Common myeloid progenitor, CD34-positive (primary cell): ENCODE measurements at regions not wholly inside any gene's neighbourhood (a gene's known extent, or its start where the extent isn't known, plus 50 kb on each side); places are given as distances from the start of the nearest gene placed in this dataset.

ENCODE experiments used
- CTCF ChIA-PET: fragments of 350-600 bp; sonication (Branson Sonifier 250); formaldehyde crosslinking; loops from one replicate; lab custom pipeline; 2021; ENCODE audit warnings: antibody characterized with exemption; lab: Charles Lee
- POLR2A ChIA-PET: fragments of 350-600 bp; sonication (Branson Sonifier 250); formaldehyde crosslinking; loops from one replicate; lab custom pipeline; 2021; ENCODE audit warnings: antibody characterized with exemption; lab: Charles Lee
- DNase-seq, 3 donors: peaks; one replicate each; pipeline versions ENCODE4 v3.0.0 to v3.0.0-alpha.2; 2013
- H3K27ac ChIP-seq, 2 experiments: 1 replicate in 1 of 2; 2 replicates in 1 of 2; pipeline ENCODE4 v1.7.0; 2013; ENCODE audit warnings: inconsistent platforms in 2 of 2, low read length in 2 of 2, mild to moderate bottlenecking in 2 of 2, low read depth in 1 of 2, moderate library complexity in 1 of 2; ENCODE audit not compliant: severe bottlenecking in 2 of 2, insufficient read depth in 1 of 2, poor library complexity in 1 of 2
- H3K27me3 ChIP-seq, 5 experiments: replicated peaks in 2 of 5; 1 replicate in 3 of 5; 2 replicates in 2 of 5; pipeline versions ENCODE4 v1.6.1 to v1.7.0; 2013; ENCODE audit warnings: low read length in 4 of 5, mild to moderate bottlenecking in 2 of 5, moderate library complexity in 2 of 5, inconsistent platforms in 1 of 5; ENCODE audit not compliant: insufficient read depth in 5 of 5, control insufficient read depth in 4 of 5
- H3K36me3 ChIP-seq, 4 experiments: 1 replicate in 2 of 4; 2 replicates in 2 of 4; pipeline versions ENCODE4 v1.6.1 to v1.7.0; 2013; ENCODE audit warnings: low read length in 3 of 4, control low read depth in 1 of 4, mild to moderate bottlenecking in 1 of 4; ENCODE audit not compliant: control insufficient read depth in 4 of 4, insufficient read depth in 4 of 4
- H3K4me1 ChIP-seq, 4 experiments: 1 replicate in 3 of 4; 2 replicates in 1 of 4; pipeline versions ENCODE4 v1.6.1 to v1.7.1; 2013; ENCODE audit warnings: low read length in 3 of 4, mild to moderate bottlenecking in 3 of 4, control low read depth in 1 of 4, inconsistent platforms in 1 of 4, moderate library complexity in 1 of 4; ENCODE audit not compliant: control insufficient read depth in 4 of 4, insufficient read depth in 4 of 4; ENCODE audit errors: control extremely low read depth in 1 of 4
- H3K4me3 ChIP-seq, 7 experiments: 1 replicate in 4 of 7; 2 replicates in 3 of 7; pipeline versions ENCODE4 v1.5.1 to v1.7.0; 2013; ENCODE audit warnings: mild to moderate bottlenecking in 7 of 7, low read length in 6 of 7, moderate library complexity in 6 of 7, inconsistent platforms in 2 of 7, low read depth in 2 of 7, control low read depth in 1 of 7; ENCODE audit not compliant: insufficient read depth in 4 of 7, control insufficient read depth in 1 of 7; ENCODE audit errors: extremely low read depth in 1 of 7
- H3K9me3 ChIP-seq, 5 experiments: 1 replicate in 4 of 5; 2 replicates in 1 of 5; pipeline versions ENCODE4 v1.6.1 to v1.7.1; 2013; ENCODE audit warnings: low read length in 4 of 5, mild to moderate bottlenecking in 2 of 5, inconsistent platforms in 1 of 5, low read depth in 1 of 5, moderate library complexity in 1 of 5; ENCODE audit not compliant: control insufficient read depth in 4 of 5, insufficient read depth in 2 of 5; ENCODE audit errors: control extremely low read depth in 1 of 5
- WGBS: methylation state at CpG from one replicate; pipeline ENCODE4 v1.1.5; 2013; ENCODE audit not compliant: insufficient coverage; 5-methylcytosine and 5-hydroxymethylcytosine counted together

DNA sequence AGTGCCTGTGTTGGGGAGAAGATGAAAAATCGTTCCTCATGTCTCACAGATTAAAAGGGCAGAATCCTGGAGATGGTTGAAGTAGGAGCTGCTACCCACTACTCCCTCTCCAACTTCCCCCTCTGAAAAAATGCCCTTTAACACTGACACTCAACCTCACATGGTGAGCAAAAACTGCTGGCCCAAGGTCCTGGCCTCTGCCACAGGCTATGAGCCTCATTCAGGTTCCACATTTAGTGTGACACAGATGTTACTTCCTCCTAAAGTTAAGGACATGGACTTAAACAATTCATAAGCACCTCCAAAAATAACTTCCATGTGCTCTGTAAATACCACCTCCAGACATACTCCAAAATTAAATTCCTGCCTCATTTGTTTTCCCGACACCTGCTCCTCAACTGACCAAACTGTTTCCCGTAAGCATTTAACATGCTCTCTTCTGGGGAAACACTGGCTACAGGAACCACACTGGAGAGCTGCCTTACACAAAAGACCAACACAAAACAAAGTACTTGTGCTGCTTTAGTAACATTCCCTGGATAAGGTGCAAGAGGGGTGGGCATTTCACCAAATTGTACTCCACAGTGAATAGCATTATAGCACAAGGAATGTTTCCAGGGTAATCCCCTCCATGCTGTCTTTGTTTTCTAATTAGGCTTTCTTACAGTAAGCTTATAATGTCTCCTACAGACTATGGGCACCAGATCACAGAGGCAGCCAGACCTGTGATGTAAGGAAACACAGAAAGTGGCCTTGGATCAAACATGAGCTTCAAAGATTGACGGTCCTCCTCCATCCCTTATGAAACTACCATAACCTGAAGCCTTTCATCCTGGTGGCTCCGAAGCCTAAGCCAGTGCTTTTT, 57.0 kb downstream of the PHLDA1 start:
- POLR2A ChIA-PET, result no interaction called here

DNA sequence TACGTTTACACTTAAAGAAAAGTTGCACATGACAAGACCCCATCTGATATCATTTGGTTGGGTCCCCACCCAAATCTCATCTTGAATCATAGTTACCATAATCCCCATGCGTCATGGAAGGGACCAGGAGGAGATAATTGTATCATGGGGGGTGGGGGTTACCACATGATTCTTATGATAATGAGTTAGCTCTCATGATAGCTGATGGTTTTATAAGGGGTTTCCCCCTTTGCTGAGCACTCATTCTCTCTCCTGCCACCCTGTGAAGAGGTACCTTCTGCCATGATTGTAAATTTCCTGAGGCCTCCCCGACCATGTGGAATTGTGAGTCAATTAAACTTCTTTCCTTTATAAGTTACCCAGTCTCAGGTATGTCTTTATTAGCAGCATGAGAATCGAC, 60.3 kb downstream of the PHLDA1 start:
- DNase-seq, result no peak
- 95% methylated on average over 3 of the region's 4 CpGs for WGBS
- H3K4me3 ChIP-seq, result no peak overlapping the region
- ChIA-PET POLR2A (no interaction called here), CTCF (interaction anchor here (1.4 kb wide), 1 partner anchor 9 kb away, joined by 3 read pairs; no protein-coding TSS in a partner anchor)
- no peak overlapping the region for H3K27ac ChIP-seq
- H3K36me3 ChIP-seq, result no peaks in the 10 kb centered on the region
- H3K4me1 ChIP-seq, result peaks cover 0 to 11% (median 0%) of the 10 kb centered on the region in 4 experiments
- H3K27me3 ChIP-seq, result peaks cover 0 to 9% (median 0%) of the 10 kb centered on the region in 5 experiments
- H3K9me3 ChIP-seq, result no peaks in the 10 kb centered on the region

More for the DNA sequence above, 57.0 kb downstream of the PHLDA1 start:
- Histone ChIP-seq H3K4me1 (peaks cover 0 to 22% (median 4%) of the 10 kb centered on the region in 4 experiments), H3K9me3 (no peaks in the 10 kb centered on the region), H3K27me3 (no peaks in the 10 kb centered on the region), H3K36me3 (no peaks in the 10 kb centered on the region), H3K4me3 (no peak overlapping the region), H3K27ac (no peak overlapping the region)
- WGBS, result 89% methylated on average over 3 of the region's 5 CpGs
- CTCF ChIA-PET, result interaction anchor here (1.7 kb wide), 1 partner anchor 37 kb away, joined by 3 read pairs; no protein-coding TSS in a partner anchor
- peak in 2 of 3 donors; percentile 25 to 33 for DNase-seq

DNA sequence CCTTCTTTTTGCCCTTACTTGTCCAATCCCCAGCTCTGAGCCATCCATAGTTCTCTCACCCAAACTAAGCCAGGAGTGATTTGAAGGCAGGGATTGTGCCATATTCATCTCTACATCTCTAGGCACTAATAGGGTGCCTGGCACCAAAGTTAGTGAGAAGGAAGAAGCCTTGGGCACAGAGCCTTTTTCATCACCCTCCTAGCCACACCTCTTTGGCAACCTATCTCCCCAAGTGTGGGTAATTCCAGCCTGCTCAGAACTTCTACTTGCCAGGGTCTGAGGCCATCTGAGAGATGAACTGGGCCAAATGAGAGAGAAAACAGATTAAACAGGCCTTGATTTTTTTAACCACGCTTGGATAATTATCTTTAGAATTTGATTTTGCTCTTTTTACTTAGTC, 61.3 kb downstream of the PHLDA1 start:
- no peaks in the 10 kb centered on the region for H3K36me3 ChIP-seq
- no peak overlapping the region for H3K27ac ChIP-seq
- POLR2A ChIA-PET, result no interaction called here
- H3K4me1 ChIP-seq, result peaks cover 0 to 11% (median 0%) of the 10 kb centered on the region in 4 experiments
- no peak overlapping the region for H3K4me3 ChIP-seq
- no peaks in the 10 kb centered on the region for H3K9me3 ChIP-seq
- DNase-seq, result no peak
- H3K27me3 ChIP-seq, result peaks cover 0 to 9% (median 0%) of the 10 kb centered on the region in 5 experiments
- WGBS, result no CpG with 5 or more reads among the region's 1 CpG
- CTCF ChIA-PET, result interaction anchor here (1.4 kb wide), 1 partner anchor 8 kb away, joined by 3 read pairs; no protein-coding TSS in a partner anchor

- Histone ChIP-seq H3K4me1 (peaks cover 0 to 11% (median 0%) of the 10 kb centered on the region in 4 experiments), H3K4me3 (no peak overlapping the region), H3K9me3 (no peaks in the 10 kb centered on the region), H3K36me3 (no peaks in the 10 kb centered on the region), H3K27ac (no peak overlapping the region), H3K27me3 (peaks cover 0 to 9% (median 0%) of the 10 kb centered on the region in 5 experiments)
- ChIA-PET POLR2A (no interaction called here), CTCF (no interaction called here)
- 94% methylated on average over 5 of the region's 5 CpGs for WGBS
- no peak for DNase-seq
Observed at GRCh38 chr12:75969768-75970167, 61.8 kb downstream of the PHLDA1 start.

- ChIA-PET CTCF (no interaction called here), POLR2A (no interaction called here)
- Histone ChIP-seq H3K27ac (no peak overlapping the region), H3K4me3 (no peak overlapping the region), H3K36me3 (no peaks in the 10 kb centered on the region), H3K27me3 (peaks cover 0 to 9% (median 0%) of the 10 kb centered on the region in 5 experiments), H3K4me1 (peaks cover 0 to 11% (median 0%) of the 10 kb centered on the region in 4 experiments), H3K9me3 (no peaks in the 10 kb centered on the region)
- WGBS, result 100% methylated on average over 2 of the region's 2 CpGs
- DNase-seq, result no peak
Observed at GRCh38 chr12:75965661-75966060, 65.9 kb downstream of the PHLDA1 start.

GRCh38 chr12:75964150-75964549, 67.4 kb downstream of the PHLDA1 start:
- POLR2A ChIA-PET, result no interaction called here
- peaks cover 0 to 9% (median 0%) of the 10 kb centered on the region in 4 experiments for H3K4me1 ChIP-seq
- CTCF ChIA-PET, result no interaction called here
- H3K27ac ChIP-seq, result no peak overlapping the region
- DNase-seq, result peak; percentile 18 to 74 (median 68)
- H3K36me3 ChIP-seq, result no peaks in the 10 kb centered on the region
- H3K4me3 ChIP-seq, result no peak overlapping the region
- H3K27me3 ChIP-seq, result peaks cover 0 to 7% (median 0%) of the 10 kb centered on the region in 5 experiments
- WGBS, result 17% methylated on average over 1 of the region's 1 CpG
- no peaks in the 10 kb centered on the region for H3K9me3 ChIP-seq

DNA sequence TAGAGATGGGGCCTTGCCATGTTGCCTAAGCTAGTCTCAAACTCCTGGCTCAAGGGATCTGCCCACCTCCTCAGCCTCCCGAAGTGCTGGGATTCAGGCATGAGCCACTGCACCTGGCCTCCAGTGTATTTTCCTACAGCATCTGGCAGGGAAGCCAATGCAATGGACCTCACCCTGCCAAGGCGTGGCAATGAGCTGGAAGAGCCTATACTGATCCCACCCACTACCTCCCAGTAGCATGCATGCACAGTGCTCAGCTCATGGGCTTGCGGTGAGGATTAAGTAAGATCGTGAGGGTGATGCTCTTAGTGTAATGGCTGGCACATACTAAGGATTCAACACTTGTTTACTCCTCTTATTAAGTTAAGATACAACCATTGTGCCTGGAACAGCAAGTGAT, 69.7 kb downstream of the PHLDA1 start:
- ChIA-PET CTCF (interaction anchor here (1.2 kb wide), 1 partner anchor 9 kb away, joined by 3 read pairs; no protein-coding TSS in a partner anchor), POLR2A (no interaction called here)
- WGBS, result 86% methylated on average over 1 of the region's 4 CpGs
- peaks cover 0 to 6% (median 2%) of the 10 kb centered on the region in 5 experiments for H3K27me3 ChIP-seq
- no peaks in the 10 kb centered on the region for H3K36me3 ChIP-seq
- no peaks in the 10 kb centered on the region for H3K9me3 ChIP-seq
- H3K4me3 ChIP-seq, result no peak overlapping the region
- H3K4me1 ChIP-seq, result peaks cover 0 to 6% (median 0%) of the 10 kb centered on the region in 4 experiments
- DNase-seq, result no peak
- H3K27ac ChIP-seq, result no peak overlapping the region
